Activated CD8-positive, alpha-beta memory T cell treated with anti-CD3 and anti-CD28 coated beads, Interleukin-2, amount 50 U/mL, for 4 hours (primary cell): ENCODE measurements at regions not wholly inside any gene's neighbourhood (a gene's known extent, or its start where the extent isn't known, plus 50 kb on each side); places are given as distances from the start of the nearest gene placed in this dataset.
"Not testable (repeated sequence)": the region's sequence is repeated elsewhere in the genome, so short reads cannot be mapped to it uniquely, and the experiment has no call there.

ENCODE experiments used
- DNase-seq: peaks from one replicate; pipeline ENCODE4 v3.0.0-alpha.2; 2020

DNA sequence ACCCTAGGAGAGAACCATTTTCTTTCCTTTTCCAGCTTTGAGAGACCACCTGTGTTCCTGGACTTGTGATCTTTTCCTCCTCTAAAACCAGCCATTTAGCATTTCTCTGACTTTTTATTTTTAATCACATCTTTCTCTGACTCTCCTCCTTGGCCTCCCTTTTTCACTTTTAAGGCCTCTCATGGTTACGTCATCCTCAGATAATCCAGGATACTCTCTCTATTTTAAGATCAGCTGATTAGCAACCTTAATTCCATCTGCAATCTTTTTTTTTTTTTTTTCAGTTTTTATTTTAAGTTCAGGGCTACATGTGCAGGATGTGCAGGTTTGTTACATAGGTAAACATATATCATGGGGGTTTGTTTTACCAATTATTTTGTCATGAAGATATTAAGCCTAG is 54.0 kb downstream of the RFPL4B start:
- no peak for DNase-seq

- DNase-seq = no peak
Observed at GRCh38 chr6:112407101-112407590, 60.0 kb downstream of the RFPL4B start.

DNA sequence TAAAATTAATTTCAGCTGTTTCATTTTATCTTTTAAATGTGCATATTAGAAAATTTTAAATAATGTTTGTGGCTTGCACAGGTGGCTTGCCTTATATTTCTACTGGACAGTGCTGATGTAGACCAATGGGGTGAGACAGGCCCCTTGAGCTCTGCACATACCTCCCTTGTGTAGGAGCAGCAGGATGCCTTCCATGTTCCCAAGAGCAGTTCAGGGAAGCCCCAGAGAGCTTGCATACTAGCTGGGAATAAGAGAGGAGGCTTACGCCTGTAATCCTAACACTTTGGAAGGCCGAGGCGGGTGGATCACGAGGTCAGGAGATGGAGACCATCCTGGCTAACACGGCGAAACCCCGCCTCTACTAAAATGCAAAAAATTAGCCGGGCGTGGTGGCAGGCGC is 61.4 kb downstream of the RFPL4B start:
- DNase-seq = no peak

DNA sequence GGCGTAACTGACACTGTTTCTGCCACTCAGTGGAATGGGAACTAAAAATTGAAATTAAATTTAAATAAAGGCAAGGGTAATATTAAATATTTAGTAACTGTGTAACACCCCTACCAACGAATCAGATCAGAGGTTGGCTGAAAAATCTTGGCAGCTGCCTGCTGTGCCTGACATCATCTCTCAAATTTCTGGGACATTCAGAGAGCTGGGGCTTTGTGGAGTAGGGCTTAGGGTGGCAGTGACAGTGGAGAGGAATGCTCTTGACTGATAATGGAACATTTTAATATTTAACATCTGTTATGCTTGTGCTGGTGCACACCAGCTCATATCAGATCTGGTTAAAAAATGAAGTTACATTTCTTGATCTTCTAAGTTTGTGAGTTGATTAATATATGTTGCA is 62.2 kb downstream of the RFPL4B start:
- no peak for DNase-seq

DNA sequence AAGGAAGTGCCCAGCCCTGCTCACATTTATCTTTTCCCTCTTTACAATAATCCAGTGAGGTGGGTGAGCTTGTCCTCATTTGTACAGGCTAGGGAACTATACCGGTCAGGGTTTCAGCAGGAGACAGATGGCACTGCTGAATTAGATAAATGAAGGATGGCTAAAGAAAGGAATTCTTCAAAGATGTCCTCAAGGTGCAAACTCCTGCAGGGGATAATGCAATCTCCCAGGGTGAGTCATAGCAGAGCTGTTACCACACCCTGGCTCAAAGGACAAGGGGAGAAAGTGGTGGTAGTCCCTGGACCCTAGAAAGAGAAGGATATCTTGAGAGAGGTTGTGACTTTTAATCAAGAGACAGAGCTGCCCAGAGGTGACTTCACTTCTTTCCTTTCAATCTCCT is 66.7 kb downstream of the RFPL4B start:
- DNase-seq = no peak

DNA sequence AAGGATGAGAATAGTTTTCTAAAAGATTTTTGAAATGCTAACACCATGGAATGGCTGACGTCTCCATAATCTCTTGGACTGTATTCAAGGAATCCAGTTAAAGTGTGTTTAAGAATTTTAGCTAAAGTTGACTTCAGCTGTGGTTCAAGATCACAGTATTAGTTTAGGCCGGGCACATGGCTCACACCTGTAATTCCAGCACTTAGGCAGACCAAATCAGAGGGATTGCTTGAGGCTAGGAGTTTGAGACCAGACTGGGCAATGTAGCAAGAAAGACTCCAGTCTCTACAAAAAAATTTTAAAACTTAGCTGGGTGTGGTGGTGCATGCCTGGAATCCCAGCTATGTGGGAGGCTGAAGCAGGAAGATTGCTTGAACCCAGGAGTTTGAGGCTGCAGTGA is 68.2 kb downstream of the RFPL4B start:
- no peak for DNase-seq

DNA sequence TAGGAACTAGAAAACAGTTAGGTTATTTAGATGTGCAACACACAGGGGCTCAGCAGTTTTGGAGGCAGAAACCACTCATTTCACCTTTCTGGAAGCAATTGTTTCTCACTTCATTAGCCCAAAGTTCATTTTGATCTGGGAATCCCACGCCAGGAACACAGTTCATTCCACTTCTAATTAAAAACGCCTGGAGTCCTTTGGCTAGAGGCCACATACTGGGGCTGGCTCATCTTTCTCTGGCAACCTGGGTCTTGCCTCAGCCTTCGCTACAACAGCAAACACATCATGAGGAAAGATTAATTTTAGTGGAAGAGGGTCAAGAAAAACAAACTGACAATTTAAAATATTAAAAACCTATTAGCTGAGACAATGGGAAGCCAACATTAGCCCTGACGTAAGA is 69.7 kb downstream of the RFPL4B start:
- no peak for DNase-seq

DNA sequence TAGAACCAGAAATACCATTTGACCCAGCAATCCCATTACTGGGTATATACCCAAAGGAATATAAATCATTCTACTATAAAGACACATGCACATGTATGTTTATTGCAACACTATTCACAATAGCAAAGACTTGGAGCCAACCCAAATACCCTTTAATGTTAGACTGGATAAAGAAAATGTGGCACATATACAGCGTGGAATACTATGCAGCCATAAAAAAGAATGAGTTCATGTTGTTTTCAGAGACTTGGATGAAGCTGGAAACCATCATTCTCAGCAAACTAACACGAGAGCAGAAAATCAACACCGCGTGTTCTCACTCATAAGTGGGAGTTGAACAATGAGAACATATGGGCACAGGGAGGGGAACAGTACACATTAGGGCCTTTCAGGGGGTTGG is 79.9 kb downstream of the RFPL4B start:
- not testable (repeated sequence) for DNase-seq

- no peak for DNase-seq
Observed at GRCh38 chr6:112427499-112427898, 80.4 kb downstream of the RFPL4B start.

DNA sequence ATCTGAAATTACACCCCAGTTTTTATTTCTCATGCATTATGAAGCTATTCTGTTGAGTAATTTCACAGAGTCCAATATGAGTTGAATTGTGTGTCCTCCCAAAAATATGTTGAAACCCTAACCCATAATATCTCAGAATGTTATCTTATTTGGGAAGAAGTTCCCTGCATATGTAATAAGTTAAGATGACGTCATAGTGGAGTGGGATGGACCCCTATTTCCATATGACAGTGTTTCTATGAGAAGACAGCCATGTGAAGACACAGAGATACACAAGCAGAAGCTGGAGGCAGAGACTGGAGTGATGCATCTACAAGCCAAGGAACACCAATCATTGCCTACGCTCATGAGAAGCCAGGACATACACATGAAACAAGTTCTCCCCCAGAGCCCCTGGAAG is 81.3 kb downstream of the RFPL4B start:
- no peak for DNase-seq

DNA sequence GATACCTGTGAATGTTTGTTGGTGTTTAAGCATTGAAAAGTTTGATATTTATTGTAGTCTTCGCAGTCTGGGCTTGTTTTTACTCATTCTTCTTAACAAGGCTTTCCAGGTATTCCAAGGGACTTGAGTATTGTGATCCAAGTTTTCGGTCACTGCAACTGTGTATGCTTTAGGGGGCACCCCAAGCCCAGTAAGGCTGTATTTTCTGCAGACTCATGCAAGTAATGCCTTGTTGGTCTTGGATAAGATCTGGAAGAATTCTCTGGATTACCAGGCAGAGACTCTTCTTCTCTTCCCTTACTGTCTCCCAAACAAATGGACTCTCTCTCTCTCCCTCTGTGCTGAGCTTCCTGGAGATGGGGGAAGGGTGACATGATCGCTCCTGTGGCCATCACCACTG is 82.1 kb downstream of the RFPL4B start:
- no peak for DNase-seq

DNA sequence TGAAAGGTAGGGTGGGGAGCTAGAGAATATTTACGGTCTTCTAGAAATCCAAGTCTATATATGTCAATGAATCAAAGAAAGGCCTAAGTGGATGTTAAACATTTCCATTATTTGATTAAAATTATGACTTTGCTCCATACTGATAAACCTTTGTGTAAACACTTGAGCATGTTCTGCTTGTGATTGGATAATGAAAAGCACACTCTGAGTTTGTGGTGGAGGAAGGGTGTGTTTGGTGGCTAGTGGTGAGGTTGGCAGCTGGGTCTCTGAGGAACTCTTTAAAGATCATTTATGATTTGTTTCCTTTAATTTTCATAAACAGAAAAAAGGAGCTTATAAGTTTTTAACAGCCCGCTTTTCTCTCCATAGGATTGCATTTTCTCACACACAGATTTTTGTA is 84.7 kb downstream of the RFPL4B start:
- DNase-seq = no peak

- DNase-seq = no peak
Observed at GRCh38 chr6:112432853-112433252, 85.7 kb downstream of the RFPL4B start.

GRCh38 chr6:112433457-112433856 is 86.3 kb downstream of the RFPL4B start:
- no peak for DNase-seq

DNA sequence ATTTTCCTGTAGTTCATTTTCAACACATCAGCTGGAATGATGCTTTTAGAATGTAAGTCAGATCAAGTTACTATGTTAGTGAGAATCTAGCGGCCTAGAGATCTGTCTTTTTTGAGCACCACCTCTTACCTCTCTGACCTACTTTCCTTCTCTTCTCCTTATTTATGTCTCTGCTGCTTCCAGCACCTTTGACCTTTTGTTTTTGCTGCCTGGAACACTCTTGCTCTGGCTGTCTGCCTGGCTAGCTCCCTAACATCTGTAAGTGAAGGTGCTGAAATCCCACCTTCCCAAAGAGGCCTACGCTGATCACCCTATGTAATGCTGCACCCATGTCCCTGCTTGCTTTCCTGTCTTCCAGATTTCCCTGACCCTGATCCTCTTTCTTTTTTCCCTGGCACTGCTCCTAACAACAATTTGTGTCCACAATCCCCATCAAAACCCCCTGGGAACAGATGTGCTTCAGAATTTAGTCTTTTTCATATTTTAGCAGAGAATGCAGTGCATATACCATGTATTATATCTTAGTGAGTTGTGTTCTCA is 87.8 kb downstream of the RFPL4B start:
- no peak for DNase-seq

DNA sequence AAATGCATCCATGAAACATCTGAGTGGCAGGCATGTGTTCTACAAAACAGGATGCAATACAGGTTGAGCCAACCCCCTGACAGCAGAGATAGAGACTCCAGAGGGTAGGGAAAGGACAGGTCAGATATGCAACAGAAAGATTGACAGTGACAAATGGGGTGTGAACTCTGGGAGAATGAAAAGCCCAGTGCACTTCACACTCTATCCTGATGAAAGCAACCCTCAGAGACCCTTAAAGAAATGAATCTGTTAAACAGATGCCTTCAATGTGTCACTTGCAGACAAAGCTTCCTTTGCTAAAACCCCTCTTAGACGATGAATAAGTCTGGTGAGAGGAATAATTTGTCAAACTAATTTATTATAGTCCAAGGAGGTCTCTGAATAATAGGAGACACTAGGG is 89.9 kb downstream of the RFPL4B start:
- DNase-seq = no peak

DNA sequence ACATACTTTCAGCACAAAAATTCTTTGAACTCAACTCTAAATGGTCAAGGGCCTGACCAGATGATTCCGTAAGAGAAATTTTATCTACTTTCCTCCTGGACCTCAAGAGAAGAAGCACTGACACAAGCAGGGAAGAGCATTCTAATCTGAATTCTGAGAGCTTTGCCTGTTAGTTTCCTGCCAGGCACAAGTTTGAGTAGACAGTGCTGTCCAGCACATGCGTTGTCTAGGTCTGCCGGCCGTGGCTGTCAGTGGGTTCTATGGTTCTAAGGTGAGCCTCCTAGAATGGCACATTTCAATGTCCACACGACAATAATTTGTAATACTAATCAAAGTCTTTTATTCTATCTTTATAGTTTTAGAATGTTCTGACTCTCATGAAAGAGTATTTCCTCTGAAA is 91.9 kb downstream of the RFPL4B start:
- DNase-seq = no peak

DNA sequence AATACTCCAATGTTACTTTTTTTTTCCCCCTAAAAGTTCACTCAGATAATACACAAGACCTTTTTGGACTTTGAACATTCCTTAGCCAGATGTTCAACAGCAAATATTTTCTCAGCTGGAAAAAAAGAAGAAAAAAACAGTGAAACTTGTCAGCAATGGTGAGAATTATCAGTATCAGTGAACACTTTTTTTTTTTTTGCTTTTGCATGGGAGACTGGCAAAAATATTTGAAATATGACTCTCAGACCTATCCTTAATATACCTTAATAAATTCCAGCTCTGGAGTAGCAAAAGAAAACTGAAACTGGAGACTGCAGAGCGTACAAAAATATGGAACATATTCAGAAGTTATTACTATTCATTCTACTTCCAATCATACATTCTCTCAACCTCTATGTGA is 92.3 kb downstream of the RFPL4B start:
- DNase-seq = no peak

DNA sequence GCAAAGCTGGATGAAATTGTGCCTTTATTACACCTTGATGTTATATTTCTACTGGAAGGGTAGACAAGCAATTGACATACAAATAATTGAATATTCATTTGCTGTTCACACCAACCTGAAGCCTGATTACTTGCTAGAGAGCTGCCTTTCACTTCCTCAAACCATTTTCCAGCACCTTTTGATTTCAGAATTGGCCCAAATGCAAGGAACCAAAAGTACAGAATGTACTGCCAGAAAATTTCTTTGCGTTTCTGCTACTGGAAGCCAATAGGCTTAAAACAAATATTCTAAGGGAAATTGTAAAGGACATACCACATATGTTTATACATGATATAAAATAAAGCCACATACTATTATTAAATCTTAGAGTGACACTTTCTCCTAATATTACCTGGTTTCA is 94.5 kb downstream of the RFPL4B start:
- no peak for DNase-seq

- no peak for DNase-seq
Observed at GRCh38 chr6:112443179-112444065, 96.3 kb downstream of the RFPL4B start.

DNA sequence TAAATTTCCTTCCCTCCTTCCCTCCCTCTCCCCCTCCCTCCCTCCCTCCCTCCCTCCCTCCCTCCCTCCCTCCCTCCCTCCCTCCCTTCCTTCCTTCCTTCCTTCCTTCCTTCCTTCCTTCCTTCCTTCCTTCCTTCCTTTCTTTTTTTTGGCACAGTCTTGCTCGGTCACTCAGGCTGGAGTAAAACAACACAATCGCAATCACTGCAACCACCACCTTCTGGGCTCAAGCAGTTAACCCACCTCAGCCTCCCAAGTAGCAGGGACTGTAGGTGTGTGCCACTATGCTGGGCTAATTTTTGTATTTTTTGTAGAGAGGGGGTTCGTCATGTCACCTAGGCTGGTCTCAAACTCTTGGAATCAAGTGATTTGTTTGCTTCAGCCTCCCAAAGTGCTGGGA is 101.7 kb downstream of the RFPL4B start:
- DNase-seq = not testable (repeated sequence)

- no peak for DNase-seq
Observed at GRCh38 chr6:112450663-112451062, 103.5 kb downstream of the RFPL4B start.

DNA sequence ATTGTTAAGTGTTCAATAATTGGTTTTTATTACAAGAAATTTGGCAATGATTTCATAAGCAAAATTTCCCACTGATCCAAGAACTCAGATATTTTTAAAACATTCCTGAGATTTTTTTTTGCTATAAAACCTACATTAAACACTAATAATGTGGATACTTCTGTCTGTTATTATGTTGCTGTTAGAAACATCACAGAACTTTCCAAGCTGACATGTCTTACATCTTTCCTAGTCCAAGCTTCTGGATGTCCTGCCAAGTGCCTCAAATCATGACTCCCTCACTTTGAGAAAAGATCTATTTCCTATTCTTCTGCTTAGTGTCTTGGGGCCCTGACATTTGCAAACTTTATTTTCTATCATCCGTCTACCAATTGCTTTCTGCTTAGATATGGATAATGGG is 110.8 kb downstream of the RFPL4B start:
- no peak for DNase-seq

GRCh38 chr6:112459758-112460304 is 112.7 kb downstream of the RFPL4B start:
- DNase-seq = no peak
